OCI-LY1 (cell line): ENCODE measurements at regions not wholly inside any gene's neighbourhood (a gene's known extent, or its start where the extent isn't known, plus 50 kb on each side); places are given as distances from the start of the nearest gene placed in this dataset.

ENCODE experiments used
- CTCF ChIP-seq: fragments of 200-600 bp; sonication (generic), shearing (Covaris generic); IDR thresholded peaks from 2 replicates; pipeline ENCODE4 v1.5.1; 2017; ENCODE audit warnings: mild to moderate bottlenecking, antibody characterized with exemption, low read length, moderate library complexity, mixed read lengths
- EZH2 ChIP-seq: fragments of 200-600 bp; sonication (generic), shearing (Covaris generic); IDR thresholded peaks from 2 replicates; pipeline ENCODE4 v1.8.0; 2017; ENCODE audit warnings: borderline replicate concordance, mixed run types, mild to moderate bottlenecking, antibody characterized with exemption, low read length, moderate library complexity, mixed read lengths

- TF ChIP-seq CTCF (no peak), EZH2 (no peak)
Observed at GRCh38 chr13:31925079-31925478, 106.5 kb upstream of the FRY start.
